ENCODE measurements at regions not wholly inside any gene's neighbourhood (a gene's known extent, or its start where the extent isn't known, plus 50 kb on each side); places are given as distances from the start of the nearest gene placed in this dataset.

DNA sequence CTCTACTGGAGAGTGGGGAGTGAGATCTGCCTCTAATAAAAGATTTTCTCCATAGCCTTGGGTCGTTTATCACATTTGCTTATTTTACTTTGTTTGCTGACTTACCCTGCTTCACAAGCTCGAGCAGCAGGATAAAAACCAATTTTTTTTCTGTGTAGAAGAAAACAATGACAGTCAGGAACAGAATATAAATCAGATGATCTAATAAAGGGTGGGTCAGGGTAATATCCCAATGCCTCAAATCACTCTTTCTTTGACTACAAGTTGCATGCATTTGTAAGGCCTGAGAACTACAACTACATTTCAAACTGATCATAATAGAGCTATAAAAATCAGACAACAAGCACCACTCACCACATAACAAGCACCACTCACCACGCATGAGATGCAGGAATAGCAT, 174.4 kb upstream of the ADARB2 start:
- DNase-seq (ENCODE audit: low read depth, low spot score) = no peak

DNA sequence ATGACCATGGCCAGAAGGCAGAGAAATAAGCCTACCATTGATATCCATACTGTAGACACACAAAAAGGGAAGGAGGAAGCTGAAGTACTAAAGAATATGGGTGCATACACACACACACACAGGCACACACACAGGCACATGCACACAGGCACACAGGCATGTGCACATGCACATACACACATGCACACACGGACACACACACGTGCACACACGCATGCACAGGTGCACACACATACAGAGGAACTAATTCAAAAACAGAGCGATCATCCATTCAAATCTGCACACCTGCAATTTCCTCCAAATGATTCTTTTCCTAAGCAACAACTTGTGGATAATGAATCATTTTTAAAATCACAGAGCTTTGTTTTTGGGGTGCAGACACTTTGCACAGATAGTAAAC, 166.7 kb upstream of the ADARB2 start:
- no peak for DNase-seq (ENCODE audit: low read depth, low spot score)

DNA sequence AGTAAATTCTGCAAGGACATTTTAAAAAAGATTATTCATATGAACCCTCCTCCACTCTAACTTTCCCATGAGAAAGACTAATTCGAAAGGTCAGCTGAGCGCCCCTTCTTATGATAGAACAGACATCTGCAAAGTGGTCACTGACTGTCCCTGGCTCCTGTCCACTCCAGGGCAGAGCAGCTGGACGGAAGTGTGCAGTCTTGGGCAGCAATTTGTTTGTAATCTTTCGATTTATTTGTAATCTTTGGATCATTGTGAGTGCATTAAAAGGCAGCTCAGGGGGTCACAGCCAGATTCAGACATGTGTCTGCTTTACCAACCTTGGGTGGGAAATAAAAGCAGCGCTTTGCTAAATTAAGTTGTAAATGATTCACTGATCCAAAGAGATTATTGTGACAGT, 158.8 kb upstream of the ADARB2 start:
- DNase-seq (ENCODE audit: low read depth, low spot score) = no peak

DNA sequence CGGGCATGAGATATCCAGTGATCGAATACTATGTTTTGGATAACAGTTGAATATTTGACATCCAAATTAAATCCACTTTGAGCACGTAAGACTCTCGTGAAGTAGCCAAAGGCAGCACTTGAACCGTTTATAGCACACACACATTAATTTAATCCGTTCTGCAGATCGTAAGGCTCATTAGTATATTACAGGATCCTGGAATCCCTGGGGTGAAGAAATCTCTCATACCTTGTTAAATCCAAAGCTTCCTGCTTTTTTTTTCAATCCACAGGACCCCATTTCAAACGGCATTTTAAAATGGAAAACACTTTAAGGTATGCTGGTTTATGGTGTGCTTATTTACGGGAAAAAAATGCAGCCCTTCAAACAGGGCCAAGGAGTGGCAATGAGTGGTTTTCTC, 158.4 kb upstream of the ADARB2 start:
- DNase-seq (ENCODE audit: low read depth, low spot score) = no peak

DNA sequence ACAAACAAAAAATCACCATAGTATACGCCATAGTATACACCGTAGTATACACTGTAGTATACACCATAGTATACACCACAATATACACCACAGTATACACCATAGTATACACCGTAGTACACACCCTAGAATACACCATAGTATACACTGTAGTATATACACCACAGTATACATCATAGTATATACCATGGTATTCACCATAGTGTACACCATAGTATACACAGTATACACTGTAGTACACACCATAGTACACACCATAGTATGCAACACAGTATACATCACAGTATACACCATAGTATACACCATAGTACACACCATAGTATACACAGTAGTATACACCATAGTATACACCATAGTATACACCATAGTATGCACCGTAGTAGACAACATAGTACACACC, 157.6 kb upstream of the ADARB2 start:
- DNase-seq (ENCODE audit: low read depth, low spot score) = no peak

DNA sequence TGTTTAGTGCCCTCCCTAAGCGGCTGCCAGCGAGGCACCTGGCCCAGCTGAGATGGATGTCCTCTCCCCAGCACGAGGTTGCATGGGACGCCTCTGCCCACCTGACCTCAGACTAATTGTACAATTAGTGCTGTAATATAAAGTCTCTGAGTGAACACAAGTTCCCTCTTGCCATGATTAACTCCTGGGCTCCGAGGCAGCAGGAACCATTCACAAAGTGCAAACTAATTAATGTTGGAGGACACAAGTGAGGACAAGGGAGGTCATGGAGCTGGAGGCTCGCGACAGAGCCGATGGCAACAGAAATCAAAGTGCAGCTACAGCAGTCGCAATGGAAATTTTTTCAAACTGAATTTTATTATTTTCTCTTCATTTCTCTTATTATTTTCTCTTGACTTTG, 156.6 kb upstream of the ADARB2 start:
- no peak for DNase-seq (ENCODE audit: low read depth, low spot score)

DNA sequence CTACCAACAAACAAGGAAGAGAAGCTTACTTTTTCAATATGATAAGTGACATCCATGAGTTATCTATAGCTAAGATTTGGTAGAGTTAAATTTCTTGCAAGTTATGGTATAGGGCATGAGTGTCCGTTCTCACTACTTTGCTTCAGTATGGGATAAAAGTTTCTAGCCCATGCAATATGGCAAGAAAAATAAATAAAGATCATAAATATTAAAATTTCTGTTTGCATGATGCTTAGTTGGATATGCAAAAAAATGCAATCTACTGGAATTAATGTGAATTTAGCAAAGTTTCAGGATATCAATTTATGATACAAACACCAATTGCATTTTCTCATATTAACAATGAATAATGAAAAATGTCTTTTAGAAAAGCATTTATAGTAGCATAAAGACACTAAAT, 148.7 kb upstream of the ADARB2 start:
- DNase-seq (ENCODE audit: low read depth, low spot score) = no peak

DNA sequence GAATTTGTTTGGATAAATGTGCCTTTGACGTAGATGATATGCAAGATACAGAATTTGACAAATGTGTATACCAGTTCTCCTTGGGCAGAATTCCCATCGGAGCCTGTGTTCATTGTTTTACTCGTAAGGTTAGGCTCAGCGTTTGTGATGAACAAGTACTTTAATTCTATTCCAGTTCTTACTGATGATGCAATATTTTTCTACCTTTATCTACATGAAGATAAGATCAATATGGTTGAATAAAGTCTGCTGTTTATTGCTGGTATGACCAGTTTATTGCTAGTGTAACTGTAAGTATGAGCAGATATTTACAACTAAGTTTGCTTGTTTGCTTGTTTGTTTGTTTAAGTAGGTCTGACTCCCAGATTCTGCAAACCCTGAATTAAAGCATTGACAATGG, 145.4 kb upstream of the ADARB2 start:
- no peak for DNase-seq (ENCODE audit: low read depth, low spot score)

DNA sequence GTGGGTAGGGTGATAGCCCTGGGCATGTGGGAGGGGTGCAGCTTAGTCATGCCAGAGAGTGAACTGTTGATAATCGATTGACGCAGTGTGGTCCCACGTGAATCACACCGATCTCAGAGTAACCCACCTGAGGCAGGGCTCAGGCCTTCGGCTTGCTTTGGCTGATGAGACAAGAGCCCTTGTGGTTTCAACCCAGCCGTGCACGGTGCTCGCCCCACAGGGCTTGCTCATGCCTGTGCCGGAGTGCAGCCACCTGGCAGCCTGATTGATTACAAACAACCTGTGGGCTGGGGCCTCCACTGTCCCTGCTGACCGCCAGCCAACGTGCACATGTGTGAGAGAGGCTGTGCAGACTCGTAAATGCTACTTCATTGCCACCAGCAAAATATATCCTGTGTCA, 144.9 kb upstream of the ADARB2 start:
- no peak for DNase-seq (ENCODE audit: low read depth, low spot score)

DNA sequence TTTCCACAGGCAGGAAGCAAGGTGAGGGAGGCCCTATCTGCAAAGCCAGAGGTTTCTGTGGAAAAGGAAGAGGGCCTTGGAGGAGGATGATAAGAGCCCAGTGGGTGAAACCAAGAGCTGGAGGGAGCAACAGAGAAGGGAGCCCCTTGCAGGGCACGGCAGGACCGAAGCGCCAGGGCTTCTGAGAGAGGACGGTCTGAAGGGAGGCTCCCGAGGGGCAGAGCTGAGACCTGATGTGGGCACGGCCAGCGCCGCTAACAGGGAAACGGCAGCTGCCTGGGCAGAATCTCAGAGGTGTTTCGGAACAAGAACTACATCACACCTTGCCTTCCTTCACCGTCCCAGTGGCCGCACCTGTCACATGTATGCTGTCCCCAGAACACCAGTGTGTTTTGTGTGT, 144.3 kb upstream of the ADARB2 start:
- DNase-seq (ENCODE audit: low read depth, low spot score) = no peak

DNA sequence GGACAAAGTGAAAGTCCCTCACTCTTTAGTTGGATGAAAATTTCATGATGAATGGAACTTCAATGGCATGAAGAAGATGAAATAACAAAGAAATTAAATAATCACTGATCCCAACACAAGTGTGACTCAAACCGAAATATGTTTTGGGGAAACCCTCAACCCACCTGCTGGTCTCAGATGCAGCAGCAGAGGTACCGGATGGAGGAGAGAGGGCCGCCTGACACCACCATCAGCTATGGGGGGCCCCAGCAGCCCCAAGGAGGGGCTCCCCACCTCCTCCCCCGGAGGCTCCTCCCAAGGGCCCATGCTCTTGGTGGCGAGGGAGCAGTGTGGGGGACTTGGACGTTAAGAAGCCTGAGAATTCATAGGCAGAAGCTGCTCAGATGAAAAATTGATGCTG, 137.2 kb upstream of the ADARB2 start:
- no peak for DNase-seq (ENCODE audit: low read depth, low spot score)

DNA sequence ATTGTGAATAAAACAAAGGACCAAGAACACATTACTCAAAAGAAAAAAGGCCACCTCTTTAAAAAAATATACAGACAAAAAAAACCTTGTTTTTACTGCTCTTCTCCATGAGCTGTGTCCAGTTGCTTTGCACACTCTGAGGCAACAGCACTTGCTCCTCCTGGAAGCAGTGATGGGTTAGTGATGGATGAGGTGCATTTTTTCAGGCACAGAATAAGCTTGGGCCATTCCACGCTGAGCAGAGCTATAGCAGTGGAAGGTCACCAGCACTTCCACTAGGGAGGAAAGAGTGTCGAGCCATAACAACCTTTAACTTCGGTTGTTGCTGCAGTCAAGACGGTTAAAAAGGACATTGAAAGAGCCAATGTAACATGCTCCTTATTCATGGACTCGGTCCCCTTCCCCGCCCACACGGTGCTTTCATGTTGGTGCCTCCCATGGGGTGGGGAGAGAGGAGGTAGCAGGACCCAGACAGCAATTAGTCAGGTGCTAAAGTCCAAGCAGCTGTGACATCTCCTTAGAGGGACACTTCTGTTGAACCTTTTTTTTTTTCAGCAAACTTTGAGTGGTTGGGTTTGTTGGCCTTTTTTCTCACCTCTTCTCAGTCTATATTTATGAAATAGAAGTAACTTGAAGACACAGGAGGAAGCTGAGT, 136.5 kb upstream of the ADARB2 start:
- no peak for DNase-seq (ENCODE audit: low read depth, low spot score)

DNA sequence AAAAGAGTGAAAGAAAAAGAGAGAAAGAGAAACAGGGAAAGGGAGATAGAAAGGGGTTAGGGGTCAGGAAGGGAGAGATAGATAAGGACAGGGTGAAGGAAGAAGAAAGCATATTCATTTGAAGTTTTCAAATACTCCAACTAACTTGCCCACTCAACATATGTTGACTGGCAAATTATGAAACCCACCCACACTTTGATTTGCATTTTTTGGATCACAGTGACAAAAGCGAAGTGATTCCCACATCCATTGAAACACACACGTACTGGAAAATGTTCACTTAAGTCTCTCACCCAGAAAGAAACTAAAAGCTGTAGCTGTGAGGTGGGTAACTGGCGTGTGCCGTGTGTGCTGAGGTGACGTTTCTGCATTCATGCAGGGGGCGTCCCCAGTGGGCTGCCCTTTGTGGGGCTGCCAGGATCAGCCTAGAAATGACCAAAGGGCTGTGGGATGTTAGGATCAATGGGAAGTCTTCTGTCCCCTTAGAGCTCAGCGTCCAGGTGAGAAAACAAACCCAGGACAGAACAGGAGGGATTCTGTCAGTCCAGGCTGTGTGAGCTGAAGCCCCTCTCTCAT, 134.9 kb upstream of the ADARB2 start:
- DNase-seq (ENCODE audit: low read depth, low spot score) = no peak

DNA sequence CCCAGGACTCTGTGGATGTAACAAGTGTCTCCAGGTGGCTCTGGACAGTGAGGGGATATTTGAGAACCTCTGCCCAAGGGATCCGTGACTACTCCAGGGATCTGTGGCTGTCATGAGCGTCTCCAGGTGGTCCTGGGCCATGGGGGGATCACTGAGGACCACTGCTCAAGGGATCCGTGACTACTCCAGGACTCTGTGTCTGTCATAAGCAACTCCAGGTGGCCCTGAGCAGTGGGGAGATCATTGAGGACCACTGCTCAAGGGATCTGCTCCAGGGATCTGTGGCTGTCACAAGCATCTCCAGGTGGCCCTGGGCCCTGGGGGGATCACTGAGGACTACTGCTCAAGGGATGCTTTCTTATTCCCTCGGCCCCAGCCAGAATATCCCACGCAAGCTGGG, 133.2 kb upstream of the ADARB2 start:
- DNase-seq (ENCODE audit: low read depth, low spot score) = no peak

DNA sequence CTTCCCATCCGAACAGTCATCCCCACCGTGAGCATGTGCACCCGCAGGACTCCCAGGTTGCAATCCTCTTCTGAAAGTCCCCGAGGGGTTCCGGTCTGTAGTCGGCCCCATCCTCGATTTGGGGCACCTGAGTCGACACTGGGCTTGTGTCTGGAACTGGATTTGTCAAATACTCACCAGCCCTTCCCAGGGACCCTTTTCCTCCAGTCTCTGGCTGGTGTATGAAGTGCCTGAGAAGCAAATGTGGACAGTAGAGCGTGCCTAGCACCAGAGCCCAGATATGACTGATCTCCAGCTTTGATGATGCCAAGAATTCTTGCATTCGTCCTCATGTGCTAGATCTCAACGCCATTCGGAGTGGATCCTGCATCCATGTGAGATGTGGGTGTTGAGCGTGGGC, 132.5 kb upstream of the ADARB2 start:
- DNase-seq (ENCODE audit: low read depth, low spot score) = no peak

DNA sequence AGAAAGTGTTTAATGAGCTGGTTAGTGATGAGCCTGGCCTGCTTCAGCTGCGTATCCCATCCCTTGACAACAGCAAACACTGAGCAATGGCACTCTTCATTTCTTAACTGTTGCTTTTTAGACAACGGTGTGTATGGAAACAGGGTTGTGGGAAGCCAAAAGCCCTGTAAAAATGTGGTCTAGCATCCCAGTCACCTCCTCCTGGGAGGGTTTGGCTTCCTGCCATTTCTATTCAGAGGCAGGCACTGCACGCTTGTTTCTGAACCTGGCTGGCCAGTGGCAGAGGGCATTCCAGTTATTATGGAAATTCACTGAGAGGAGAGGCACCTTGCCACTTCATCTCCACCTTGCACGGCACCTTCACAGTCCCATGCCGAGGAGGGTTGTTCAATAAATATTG, 123.0 kb upstream of the ADARB2 start:
- no peak for DNase-seq (ENCODE audit: low read depth, low spot score)

DNA sequence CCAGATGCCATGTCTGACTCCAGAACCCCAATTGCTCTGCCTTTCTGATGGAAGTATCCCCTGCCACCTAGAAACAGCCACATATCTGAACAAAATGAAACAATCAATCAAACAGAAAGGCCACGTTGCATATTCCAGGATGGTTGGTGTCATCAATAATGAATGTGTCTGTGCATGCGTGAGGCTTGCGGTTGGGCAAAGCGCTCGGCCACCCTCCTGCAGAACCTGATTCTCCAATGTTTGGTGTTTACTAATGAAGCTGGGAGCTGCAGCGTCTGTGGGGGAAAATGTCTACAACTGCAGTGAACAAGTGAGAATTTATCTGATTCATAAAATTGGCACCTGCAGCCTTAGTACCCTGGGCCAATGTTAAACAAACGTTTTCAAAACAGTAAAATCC, 121.2 kb upstream of the ADARB2 start:
- DNase-seq (ENCODE audit: low read depth, low spot score) = no peak

DNA sequence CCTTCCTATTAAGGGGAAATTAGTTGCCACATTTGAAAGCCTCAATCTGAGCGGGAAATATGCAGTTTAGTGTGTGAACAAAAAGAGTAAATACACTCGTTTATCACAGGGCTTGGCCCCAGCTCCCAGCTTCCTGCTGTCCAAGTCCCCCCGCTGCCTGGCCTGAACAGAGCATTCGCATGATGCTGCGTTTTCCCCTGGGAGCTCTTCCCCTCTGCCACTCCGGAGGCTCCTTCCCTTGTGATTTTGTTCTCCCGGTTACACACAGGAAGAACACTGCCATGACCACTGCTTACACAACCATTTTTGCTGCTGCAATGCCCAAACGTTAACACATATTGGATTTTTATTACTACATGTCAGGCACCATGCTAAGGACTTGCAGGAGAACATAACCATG, 120.7 kb upstream of the ADARB2 start:
- DNase-seq (ENCODE audit: low read depth, low spot score) = no peak

DNA sequence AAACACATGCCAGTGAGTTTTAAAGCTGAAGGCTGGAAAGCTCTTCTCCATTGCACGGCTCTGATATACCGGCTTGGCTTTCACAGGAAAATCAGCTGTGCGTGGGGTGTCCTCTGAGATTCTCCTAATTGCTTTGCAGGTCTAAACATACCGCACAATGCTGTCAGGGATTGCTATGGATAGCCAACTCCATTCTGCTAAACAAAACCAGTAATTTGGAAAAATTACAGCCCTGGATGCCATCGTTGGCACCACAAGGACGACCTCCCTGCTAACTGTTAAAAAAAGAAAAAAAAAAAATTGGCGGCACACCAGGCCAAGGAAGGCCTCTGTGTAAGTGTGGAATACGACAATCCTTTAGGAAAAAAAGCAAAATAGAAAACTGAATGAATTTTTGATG, 118.6 kb upstream of the ADARB2 start:
- no peak for DNase-seq (ENCODE audit: low read depth, low spot score)

DNA sequence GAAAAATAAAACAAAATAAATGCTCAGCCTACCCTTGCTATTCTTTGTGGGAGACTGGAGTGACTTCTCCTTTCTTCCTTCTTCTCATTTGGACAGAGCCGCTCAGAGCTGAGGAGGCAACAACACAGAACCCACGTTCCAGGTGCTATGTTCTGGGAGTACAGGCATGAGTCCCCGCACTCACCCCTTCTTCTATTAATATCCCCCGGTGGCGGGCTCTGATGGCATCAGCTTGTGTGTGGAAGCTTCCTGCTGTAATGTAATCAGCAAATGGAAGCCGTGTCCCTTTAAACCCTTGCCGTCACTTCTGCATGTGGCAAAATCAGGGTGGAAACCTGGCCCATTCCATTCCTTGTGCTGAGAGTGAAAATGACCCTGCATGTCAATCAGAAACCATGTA, 116.9 kb upstream of the ADARB2 start:
- DNase-seq (ENCODE audit: low read depth, low spot score) = no peak

DNA sequence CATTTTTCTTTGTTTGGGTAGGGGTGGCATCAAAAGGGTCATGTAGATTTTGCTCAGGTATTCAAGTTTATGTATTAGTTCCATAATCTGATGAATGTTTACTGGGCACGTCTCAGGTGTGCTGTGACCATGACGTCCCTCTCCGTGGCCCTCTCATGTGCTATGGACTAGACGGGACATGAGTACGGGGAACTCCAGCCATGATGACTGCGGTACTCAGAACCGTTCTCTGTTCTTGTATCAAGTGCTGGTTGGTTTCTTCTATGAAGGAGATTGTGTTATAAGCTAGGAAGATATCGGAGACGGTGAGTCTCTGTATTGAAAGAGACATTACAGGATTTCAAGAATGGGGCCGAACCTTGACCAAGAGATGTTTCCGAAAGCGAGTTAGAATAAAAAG, 116.5 kb upstream of the ADARB2 start:
- DNase-seq (ENCODE audit: low read depth, low spot score) = no peak

DNA sequence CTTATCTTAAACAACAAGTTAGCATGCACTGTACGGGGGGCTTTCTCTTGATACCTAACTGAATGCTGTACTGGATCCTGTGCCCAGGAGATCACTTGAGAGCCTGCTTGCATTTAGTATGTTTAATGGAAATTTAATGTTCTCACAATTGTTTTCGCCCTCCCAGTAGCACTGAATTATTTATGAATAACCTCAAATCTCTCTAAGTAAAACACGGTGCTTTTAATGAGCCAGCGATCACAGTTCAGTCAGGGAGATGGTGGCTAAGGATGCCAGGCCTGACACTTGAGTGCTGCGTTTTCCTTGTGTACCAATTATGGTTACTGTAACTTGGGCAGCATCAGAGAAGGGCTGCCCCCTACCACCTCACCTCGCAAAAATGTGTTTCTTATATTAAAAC, 115.5 kb upstream of the ADARB2 start:
- DNase-seq (ENCODE audit: low read depth, low spot score) = no peak

DNA sequence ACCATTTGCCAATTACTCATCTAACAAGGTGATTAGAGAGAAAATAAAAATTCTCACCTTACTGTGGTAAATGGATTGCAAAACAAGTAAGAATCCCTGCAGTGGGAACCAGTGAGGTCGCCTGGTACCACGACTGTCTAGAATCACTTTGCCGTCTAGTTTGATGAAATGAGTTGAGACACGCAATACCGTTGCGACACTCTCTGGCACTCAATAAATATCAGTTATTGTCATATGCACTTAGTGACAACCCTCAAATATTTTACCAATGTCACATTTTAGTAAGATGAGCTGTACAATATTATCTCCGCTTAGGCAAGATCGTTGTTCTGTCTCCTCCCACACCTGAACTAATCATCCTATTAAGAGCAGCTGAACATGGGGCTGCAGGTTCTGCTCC, 114.4 kb upstream of the ADARB2 start:
- DNase-seq (ENCODE audit: low read depth, low spot score) = no peak

DNA sequence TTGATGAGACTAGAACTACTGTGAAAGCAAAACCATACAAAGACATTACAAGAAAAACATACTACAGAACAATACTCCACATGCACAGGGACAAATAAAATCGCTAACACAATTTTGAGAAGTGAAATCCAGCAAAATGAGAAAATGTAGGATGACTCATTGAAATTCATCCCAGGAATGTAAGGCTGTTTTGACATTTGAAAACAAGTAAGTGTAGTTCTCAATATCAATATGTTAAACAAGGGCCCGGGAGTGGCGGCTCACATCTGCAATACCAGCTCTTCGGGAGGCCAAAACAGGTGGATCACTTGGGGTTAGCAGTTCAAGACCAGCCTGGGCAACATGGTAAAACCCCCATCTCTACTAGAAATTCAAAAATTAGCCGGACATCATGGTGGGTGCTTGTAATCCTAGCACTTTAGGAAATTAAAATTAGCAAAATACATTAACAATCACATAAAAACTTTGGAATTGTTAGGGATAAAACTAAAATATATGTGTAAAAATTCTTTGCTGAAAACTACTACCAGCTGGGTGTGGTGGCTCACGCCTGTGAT, 113.7 kb upstream of the ADARB2 start:
- DNase-seq (ENCODE audit: low read depth, low spot score) = no peak
